GM18511 (cell line): ENCODE measurements at regions not wholly inside any gene's neighbourhood (a gene's known extent, or its start where the extent isn't known, plus 50 kb on each side); places are given as distances from the start of the nearest gene placed in this dataset.

Experiments used
- ATAC-seq: cut with Tn5 transposase; IDR thresholded peaks from one replicate; pipeline ENCODE4 v1.9.1; 2021; ENCODE audit warnings: mild to moderate bottlenecking, moderate library complexity; ENCODE audit not compliant: unreplicated experiment

DNA sequence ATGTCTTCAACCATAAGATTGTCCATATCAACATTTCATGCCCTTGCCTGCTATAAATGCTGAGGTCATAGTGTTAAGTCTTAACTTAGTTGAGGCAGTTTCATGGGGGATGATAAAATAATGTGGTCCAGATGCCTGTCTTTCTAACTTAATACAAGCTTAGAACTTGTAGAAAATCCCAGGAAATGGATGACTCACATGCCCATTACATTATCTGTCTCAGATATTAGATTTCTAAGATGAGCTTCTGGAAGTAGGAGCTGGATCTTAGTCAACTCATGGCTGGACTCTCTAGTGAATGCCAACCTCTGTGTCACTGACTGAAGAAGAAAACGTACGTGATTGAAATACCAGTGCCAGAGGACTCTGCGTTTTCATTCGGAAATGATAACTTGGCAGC lies 797.5 kb upstream of the EEF2KMT start:
- no peak for ATAC-seq

DNA sequence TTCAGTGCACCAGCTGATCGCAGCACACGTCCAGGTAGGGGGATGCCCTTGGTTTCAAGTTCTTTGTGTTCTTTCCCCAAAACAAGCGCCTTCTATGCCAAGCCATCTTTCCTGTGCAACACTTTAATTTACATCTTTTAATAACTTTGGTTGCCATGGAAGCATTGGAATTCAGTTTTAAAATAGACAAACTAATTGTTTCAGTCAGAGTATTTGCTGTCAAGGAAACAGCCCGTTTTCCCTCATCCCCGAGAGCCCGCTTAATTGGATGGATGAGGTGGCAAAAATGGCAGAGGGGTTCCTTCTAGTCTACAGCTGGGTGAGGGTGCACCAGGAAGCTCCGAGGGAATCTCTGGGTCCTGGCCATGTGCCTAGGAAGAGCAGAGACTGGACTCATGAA lies 793.7 kb upstream of the EEF2KMT start:
- ATAC-seq: no peak

DNA sequence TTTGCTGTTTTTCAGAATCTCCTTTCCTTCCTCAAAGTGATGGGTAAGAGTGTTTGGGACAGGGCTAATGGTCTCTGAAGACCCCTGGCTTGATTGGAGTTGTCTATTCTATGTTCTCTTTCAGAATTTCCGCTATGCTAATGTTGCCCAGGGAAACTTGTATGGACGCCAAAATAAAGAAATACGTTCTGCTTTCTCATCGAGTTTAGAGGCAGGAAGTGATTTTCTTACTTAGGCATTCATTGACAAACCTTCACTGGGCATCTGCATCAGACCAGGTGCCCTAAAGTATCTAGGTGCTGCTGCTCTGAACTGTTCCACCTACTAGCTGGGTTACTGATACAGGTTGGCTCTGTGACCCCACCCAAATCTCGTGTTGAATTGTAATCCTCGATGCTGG lies 787.9 kb upstream of the EEF2KMT start:
- no peak for ATAC-seq

DNA sequence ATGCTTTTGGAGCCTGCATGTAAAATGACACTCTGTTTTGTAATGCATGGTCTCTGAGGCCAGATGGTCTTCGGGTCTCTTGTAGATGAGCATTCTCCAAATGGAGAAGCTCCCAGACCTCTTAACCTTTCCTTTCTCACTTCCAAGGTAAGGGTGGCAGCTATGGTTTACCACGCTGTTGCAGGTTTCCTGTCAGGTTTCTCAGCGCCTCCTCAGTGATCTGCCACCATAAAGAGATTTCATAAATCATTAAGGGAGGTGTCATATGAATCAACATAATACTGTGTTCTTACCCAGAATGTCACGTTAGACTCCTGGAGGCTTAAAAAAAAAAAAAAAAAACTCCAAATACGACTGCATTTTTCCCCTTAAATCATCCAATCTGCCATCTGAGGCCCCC lies 787.4 kb upstream of the EEF2KMT start:
- ATAC-seq: no peak

DNA sequence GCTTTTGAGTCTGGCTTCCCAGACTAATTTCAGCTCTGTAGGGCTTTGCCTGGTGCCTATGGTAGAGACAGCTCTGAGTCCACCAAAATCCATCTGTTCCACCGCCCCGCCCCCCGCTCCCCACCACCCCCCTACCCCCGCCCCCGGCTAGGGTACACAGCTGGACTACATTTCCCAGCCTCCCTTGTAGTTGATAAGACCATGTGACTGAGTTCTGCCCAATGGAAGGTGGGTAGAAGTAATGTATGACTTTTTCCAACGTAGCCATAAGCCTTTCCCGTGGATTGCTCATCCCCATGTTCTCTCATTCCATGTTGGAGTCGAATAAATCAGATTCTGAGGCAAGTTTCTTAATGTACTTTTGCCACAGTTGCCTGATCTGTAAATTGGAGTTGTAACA lies 786.7 kb upstream of the EEF2KMT start:
- no peak for ATAC-seq

DNA sequence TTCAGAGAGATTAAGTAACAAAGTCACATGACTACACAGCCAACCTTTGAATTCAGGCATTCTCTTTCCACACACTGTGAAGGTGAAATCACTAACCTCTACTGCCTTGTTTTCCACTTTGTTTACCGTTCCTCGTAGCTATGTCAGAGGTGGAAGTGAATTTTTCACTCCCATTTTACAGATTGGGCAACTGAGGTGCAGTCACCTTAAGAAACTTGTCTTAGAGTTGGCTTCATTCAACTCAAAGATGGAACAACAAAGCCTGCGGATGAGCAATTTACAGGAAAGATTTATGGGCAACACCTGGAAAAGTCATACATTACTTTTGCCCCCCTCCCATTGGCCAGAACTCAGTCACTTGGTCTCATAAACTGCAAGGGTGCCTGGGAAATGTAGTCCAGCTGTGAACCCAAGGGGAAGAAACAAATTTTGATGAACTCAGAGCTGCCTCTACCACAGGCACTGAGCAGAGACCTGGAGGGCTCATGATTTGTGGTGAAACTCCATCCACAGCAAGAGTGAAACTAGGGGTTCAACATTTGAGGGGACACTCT lies 784.6 kb upstream of the EEF2KMT start:
- ATAC-seq: no peak

DNA sequence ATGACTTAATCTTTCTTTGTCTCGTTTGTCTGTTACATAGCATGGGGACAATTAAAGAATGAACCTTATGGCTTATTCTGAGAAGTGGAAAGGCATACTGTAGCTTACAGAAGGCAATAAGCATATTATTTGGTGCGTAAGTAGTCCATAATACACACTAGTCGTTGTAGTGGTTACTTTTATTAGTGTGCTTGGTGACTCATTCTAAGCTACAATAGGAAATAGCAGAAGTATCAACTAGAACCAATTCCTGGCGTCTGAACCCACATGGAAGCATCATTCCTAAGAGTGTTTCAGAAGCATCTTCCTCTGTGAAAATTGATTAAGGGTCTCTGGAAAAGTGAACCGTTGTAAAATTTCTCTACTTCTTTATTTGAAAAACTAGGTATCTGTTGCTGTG lies 777.8 kb upstream of the EEF2KMT start:
- ATAC-seq: no peak

DNA sequence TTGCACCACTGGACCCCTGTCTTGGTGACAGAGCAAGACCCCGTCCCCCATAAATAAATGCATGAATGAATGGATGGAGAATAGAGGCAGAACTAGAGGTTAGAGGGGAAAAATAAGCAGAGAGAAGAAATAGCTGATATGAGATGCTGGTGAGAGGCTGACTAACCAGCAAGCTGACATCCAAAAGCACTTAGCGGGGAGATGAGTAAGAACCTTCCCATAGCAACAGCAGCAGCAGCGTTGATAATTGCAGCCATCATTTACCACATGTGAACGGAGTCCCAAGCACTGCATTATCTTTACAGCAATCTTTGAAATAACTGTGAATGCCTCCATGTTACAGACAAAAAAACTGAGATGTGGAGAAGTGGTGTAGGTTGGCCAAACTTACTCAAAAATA lies 777.3 kb upstream of the EEF2KMT start:
- ATAC-seq: no peak

DNA sequence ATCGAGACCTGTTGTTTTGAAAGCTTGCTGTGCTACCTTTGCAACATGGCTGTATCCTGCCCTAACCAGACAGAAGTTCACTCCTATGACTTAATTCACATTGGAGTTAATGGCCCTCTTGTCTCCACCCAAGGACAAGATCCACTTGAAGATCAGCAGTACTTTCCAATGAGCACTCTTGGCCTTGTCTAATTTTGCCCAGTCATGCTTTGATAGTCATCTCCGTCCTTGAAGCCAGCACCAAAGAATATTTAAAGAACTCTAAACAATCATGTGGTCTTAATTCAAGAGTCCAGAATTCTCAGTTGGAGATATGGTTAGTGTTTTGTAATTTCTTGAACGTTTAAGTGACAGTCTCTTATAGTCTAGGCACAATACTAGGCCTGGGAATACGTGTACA lies 775.6 kb upstream of the EEF2KMT start:
- no peak for ATAC-seq

DNA sequence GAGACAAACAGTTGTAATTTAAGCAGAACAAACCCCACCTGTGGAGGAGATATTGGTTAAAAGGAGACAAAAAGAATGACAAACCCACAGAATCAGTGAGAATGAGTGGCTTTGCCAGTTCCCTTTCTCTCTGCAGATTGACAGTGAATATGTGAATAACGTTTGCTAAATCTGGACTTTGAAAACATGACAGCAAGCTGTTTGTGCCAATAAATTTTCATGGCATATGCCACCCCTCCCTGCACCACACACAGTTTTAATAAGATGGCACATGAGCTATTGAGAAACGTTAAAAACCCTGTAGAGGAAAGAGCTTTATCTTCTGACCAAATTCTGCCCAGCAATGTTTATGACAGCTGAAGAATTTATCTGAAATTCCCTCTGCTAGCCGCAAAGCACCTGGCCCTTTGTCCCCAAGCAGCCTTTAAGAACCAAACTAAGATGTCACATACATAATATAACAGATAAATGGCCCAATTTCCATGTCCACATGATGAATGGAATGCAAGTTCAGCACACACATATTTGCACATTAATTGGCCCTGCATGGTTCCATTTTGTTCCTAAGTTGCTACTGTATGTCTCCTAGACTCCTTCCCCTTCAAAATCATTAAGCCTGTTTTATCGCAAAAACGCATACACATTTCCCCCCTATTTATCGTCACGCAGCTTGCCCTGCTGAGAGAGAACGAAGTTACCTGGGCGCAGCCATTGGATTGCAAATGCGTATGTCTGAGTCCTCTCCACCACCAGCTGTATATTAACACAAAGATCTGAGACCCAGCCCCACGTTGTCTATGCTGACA lies 773.5 kb upstream of the EEF2KMT start:
- no peak for ATAC-seq

DNA sequence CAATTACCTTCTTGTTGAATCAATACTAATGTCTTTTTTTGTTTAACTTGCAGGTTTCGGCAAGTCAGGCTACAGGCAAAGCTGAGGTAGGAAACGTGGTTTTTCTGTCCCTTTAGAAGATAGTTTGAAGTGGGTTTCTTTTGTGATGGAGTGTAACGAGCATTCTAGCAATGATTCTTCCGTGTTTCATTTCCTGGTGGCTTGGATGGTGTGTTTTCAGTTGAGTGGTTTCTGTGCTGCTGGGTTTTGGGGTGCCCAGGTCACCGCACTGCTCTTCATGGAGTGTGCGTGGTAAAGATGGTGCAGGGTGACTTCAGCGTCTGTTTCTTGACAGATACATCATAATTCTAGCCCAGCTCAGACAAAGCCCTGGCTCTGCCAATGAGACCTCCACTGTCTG lies 769.7 kb upstream of the EEF2KMT start:
- no peak for ATAC-seq

DNA sequence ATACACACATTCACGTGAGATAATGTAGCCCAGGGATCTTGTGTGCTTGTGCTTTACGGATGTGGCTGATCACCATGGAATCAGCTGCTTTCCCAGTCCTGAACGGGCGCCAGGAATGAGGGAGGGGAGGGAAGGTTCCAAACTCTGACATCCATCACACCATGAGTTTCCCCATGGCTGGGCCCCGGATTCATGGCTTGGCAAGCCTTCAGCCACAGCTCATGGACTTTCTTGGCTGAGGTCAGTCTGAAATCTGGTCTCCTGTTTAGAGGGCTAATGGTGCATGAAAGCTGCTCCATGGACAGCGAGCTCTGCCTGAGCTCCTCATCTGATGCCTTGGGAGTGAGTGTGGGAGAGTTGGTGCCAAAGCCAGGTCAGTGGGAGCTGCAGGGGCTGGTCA lies 767.6 kb upstream of the EEF2KMT start:
- ATAC-seq: no peak

DNA sequence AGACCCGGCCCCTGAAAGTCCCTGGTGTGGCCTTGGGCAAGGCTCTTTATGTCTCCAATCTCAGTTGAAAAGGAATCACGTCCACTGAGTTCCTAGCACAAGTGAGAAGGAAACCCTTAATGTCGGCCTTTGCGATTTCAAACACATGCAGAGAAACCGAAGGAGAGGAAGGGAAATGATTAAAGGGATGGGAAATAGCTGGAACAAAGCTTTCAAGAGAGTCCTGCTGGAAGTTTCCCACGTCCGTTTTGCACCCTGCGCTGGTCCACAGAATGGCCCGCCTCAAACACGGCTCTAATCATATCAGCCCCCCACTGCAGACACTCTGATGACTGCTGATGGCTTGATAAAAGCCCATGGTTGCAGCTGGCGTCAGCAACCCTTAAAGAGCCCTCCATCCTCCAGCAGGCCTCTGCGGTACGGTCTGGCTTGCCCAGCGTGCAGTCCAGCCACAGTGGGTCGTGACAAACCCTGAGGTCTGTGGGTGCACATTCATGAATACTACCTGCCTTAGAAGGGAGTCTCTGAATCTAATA lies 765.5 kb upstream of the EEF2KMT start:
- no peak for ATAC-seq

DNA sequence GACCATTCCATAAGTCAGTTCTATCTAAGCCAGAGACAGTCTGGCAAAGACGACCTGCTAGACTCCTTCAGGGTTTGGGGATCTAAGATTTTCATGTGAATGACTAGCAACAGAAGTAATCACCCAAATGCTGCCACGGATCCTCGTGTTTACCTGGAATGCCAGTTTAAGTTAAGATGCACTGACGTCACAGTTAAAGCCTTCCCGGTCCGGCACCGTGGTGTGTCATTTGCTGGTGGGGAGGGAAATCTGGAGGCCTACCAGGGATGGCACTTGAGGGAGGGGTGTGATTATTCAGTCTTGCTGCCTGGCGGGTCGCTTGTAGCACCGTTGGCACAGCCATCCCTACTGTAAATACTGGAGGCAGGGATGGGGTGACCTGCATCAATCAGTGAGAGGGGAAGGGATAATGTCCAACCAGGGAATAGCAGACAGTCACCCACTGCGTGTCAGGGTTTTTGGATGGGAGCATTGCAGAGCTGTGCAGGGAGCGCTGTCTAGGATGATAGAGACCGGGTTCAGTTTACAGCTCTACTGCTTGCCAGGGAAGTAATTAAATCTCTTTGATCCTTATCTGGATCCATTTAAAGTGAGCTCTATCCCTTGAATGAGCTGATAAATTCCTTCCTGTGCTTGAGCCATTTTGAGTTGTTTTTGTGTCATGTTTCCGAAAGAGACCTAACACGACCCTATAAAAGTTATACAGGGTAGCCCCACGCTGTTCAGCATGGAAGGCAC lies 764.7 kb upstream of the EEF2KMT start:
- no peak for ATAC-seq

DNA sequence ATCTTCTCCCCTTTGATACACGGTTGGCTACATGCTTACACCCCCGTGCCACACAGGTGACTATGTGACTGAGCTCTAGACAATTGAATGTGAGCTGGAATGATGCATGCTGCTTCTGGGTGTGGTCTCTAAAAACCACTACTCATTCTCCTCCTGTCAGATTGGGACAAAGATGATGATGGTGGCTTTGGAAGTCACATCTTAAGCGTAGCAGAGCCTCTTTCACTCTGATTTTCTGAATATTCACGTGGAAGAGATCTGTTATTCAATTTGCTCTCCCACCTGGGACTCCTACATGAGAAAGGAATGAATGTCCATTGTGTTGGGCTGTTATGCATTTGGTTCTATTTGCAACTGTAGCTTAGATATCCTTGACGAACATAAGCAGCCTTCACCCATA lies 763.6 kb upstream of the EEF2KMT start:
- no peak for ATAC-seq

DNA sequence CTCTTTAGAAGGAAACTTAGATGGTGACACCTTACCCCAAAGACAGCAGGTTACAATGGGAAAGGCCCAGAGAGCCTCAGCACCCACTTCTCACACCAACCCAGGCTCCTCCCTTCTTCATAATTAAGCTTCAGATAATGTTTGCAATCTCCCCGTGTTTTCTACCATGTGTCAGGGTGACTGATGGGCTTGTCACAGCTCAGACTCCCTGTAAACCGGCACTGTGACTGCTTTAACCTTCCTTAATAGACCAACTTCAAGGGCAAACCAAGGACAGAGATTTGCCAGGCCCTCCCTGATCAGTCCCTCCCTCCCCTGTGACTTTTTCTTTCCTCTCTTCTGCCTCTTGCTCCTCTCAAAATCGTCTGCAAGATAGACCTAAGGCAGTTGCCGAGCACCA lies 760.6 kb upstream of the EEF2KMT start:
- ATAC-seq: no peak

DNA sequence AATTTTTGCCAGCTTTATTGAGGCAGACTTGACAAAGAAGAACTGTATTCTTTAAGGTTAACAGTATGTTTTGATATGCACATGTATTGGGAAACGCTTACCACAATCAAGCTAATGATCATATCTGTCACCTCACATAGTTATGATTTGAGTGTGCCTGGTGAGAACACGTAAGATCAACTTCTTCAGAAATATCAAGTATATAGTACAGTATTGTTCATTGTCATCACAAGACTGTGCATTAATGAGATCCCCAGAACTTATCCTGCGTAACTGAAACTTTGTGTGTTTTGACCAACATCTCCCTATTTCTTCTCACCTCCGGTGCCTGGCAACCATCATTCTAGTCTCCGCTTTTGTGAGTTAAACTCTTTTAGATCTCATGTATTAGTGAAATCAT lies 756.4 kb upstream of the EEF2KMT start:
- ATAC-seq: no peak

DNA sequence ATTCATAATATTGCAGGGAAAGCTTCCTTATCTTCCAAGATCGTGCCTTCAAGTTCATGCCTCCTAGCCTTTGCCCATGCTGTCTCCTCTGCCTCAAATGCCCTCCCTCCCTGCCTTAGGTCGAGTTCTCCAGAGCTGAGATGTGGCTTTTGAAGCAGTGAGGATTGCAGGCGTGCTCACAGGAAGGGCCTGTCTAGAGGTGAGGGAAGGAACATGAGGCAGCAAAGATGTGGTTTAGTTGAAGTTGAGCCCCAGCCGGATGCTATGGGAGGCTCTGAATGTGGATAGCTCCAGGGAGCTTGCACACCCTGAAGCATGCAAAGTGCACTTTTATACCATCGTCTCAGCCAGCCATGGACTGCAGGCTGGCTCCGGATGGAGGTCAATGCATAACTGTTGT lies 754.6 kb upstream of the EEF2KMT start:
- ATAC-seq: no peak

DNA sequence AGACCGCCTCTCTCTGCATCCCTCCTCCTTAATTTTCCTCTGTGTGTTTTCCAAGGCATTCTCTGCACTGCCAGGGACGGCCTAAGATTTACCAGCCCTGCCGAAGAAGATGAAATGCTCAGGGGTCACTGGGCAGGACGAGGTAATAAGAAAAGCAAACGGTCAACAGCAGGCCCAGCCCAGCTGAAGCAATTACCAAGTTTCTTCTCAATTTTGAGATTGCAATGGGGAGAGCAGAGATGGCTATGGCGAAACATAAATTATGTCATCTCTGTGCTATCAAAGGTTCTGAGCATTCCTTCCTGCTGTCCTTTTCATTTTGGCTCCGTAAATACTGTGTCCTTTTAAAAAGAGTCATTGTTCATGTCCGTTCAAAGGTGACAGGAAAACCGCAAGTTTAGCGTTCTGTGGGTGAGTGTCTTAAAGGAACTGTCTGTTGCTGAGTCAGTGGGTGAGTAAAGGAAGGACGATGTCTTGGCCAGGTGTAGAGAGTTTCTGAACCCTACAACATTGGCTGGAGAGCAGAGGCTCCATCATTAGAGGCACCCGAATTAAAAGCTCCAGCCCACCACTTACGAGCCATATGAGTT lies 753.9 kb upstream of the EEF2KMT start:
- ATAC-seq: no peak

DNA sequence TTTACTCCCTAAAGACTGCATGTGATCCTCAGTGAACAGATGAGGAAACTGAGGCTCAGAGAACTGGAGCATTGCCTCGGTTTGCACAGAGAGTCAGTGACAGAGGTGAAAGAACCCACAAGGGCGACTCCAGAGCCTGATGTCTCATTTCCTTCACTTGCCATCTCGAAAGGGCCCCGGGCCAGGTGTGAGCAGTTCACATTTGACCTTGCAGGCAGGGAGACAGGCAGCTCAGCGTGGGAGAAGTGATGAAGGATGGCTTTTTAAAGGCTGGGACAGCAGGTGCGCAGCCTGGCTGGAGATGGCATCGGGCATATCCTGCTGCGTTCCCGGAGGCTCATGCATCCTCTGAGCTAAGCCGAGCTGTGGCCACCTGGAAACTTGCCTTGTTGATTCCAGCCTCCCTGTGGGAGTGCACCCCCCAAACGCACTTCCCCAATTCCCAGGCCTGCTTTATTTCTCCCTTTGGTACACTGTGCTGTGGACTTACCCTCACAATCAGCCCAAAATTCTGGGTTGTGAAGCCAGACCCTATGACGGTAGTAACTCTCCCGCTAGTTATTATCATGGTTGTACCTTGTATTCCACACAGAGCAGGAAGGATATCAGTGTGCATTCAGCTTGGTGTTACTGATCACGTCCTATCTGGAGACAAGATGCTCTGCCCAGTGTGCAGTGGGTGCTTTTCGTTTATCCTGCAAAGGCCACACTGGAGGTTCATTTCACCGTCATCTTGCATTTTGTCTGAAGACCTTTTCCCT lies 753.2 kb upstream of the EEF2KMT start:
- ATAC-seq: no peak

DNA sequence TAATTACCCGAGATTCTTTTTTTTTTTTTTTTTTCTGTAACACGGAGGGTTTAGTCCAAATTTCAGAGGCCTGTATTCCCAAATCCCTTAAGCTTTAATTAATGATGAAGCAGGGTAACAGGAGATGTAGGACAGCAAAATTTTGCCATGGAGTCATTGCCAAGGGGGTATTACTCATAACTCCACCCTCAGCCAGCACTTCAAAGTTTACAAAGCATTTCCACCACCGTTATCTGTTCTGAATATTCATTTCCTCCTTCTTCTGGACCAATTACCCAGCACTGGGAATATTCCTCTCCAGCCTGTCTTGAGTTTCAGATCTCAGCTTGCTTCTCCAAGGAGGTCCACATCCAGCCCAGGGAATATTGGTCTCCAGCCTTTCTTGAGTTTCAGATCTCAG lies 747.5 kb upstream of the EEF2KMT start:
- no peak for ATAC-seq
